Left colon (tissue), 2 donors: ENCODE measurements at regions not wholly inside any gene's neighbourhood (a gene's known extent, or its start where the extent isn't known, plus 50 kb on each side); places are given as distances from the start of the nearest gene placed in this dataset.
A peak's percentile ranks its signal among the peaks of the same experiment; 100 is the strongest.

ENCODE experiments used
- ATAC-seq: fragments of 200-7000 bp; cut with Tn5 transposase; one replicate; pipeline ENCODE4 v1.9.1; 2020; ENCODE audit warnings: mild to moderate bottlenecking, moderate library complexity
- DNase-seq, 2 donors: peaks; one replicate each; pipeline ENCODE4 v3.0.0-alpha.2; 2020
- intact Hi-C, 2 donors: fragments of 100-400 bp; cut with DNase I in 1 of 2; cut with micrococcal nuclease in 1 of 2; formaldehyde crosslinking; loops; one replicate each; pipeline versions ENCODE4 v1.11.2 to v1.14.0; 2022; cut with DNase I, micrococcal nuclease
- donor health status: DM: no; HTN: no; CAD: no.
- donor health status: DM: yes; HTN: yes; CAD: no.

DNA sequence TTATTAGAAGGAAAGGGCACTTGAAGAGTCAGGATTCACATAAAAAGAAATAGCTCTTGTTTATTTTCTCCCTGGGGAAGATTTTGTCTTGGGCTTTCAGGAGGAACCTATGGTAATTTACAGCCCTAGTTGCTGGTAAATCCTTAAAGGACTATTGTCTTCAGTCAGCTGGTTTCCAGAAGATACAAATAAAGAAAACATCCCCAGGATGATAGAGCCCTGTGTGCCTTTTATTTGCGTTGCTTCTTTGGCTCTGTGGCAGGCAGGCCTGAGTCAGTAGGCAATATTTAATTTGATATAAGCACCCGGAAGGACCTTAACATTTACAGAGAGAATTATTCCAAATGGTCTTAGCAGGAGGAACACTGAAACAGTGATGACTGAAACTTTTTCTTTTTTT lies 131.0 kb upstream of the SLC34A2 start:
- intact Hi-C loops: no loop called here
- no peak for DNase-seq
- ATAC-seq: no peak

DNA sequence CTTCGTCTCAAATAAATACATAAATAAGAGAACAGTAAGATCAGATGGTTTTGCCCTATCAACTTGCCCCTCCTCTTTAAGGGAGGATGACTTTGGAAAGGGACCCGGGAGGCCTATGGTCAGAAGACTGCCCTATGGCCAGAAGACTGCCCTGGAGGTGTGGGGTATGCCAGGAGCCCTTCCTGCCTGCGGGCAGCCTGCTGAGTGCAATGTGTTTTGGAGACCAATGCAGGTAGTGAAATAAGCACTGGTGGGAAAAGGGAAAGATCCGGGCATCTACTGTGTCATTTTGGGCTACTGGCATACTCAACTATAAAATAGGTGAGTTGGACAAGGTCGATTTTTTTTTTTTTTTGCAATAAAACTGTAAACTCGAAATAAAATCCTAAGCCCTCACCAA lies 129.8 kb upstream of the SLC34A2 start:
- ATAC-seq (no peak), DNase-seq (no peak)
- intact Hi-C loops: no loop called here

DNA sequence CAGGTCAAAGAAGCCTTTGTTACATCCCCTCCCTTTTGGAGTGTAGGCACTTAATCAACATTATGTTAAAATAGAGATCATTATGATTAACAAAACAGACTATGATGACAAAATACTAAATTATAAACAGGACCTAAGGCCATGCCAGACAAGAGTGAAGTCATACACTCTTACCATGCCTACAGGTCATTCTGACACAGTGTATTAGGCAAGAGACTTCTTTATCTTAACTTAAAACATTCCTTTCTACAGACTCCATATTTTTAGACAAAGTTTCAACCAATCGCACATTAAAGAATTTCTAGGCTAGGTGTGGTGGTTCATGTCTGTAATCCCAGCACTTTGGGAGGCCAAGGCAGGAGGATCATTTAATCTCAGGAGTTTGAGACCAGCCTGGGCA lies 128.6 kb upstream of the SLC34A2 start:
- ATAC-seq: no peak

DNA sequence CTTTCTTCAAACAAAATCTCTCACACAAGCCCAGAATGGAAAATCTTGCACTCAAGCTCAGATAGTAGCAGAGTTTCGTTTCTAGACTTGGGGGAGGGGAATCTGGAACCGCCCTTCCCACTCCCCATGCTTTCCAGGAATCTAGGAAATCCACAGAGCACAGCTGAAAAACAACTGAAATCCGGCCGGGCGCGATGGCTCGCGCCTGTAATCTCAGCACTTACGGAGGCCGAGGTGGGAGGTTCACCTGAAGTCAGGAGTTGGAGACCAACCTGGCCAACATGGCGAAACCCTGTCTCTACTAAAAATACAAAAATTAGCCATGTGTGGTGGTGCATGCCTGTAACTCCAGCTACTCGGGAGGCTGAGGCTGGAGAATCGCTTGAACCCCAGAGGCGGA lies 127.3 kb upstream of the SLC34A2 start:
- DNase-seq: no peak
- no peak for ATAC-seq
- intact Hi-C loops: no loop called here

More for the DNA sequence above, 128.6 kb upstream of the SLC34A2 start:
- no peak for DNase-seq
- intact Hi-C loops: no loop called here

DNA sequence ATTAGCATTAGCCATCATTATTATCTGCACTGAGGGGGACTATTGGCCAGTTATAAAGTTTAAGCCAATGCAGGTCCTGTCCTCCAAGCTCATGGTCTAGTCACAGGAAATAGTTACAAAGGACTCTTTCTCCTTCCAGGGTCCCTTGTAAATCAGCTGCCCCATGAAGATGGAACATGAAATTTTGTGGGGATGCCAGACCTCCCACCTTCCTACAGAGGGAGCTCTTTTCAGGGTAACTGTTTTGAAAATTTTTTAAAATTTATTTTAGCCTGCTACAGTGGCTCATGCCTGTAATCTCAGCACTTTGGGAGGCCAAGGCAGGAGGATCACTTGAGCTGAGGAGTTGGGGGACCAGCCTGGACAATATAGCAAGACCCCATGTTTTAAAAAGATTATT lies 124.4 kb upstream of the SLC34A2 start:
- ATAC-seq: no peak
- no peak for DNase-seq
- intact Hi-C loops: no loop called here

- ATAC-seq (no peak), DNase-seq (no peak)
- intact Hi-C loops: no loop called here
Observed at GRCh38 chr4:25532591-25532990, 123.1 kb upstream of the SLC34A2 start.

GRCh38 chr4:25533256-25533655 lies 122.4 kb upstream of the SLC34A2 start:
- intact Hi-C loops: no loop called here
- ATAC-seq: no peak

DNA sequence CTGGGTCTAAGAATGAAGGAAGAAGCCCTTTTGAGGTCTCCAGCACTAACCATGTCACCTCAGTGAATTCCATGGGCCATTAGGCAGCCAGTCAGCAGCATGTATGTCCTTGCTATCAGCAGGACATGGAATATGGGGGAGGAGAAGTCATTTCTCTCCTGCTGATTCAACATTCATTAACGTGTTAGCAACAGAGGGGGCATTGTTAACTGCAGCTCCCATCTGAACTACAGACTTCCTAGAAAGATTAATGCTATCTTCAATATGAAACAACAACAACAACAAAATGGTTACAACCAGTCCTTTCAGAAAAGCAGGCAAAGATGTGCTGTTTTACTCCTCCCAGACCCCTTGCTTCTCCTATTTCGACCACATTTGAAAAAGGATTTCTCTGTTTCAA lies 120.4 kb upstream of the SLC34A2 start:
- intact Hi-C loops: no loop called here
- DNase-seq (no peak), ATAC-seq (no peak)

More at GRCh38 chr4:25533256-25533655, 122.4 kb upstream of the SLC34A2 start:
- no peak for DNase-seq

DNA sequence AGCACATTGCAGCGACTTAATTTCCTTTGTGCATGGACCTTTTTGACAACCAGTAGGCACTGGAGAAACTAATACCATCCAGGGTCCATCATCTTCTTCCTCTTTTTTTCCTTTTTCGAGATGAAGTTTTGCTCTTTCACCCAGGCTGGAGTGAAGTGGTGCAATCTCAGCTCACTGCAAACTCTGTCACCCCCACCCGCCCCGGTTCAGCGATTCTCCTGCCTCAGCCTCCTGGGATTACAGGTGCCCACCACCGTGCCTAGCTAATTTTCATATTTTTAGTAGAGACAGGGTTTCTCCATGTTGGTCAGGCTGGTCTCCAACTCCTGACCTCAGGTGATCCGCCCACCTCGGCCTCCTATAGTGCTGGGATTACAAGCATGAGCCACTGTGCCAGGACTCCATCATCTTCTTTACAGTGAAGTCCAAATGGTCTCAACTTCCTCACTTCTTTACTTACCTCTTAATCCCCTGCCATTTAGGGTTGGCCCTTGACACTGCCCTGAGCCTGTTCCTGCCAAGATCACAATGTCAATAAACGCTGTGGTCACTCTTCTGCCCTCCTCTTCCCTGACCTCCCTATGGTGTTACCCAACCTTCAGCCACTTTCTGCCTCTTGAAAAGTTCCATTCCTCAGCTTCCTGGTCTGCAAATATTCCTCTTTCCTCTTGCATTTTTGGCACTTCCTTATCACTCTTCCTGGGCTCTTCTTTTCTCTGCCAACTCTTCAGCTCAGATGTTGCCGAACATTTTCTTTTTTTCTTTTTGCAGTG lies 119.8 kb upstream of the SLC34A2 start:
- ATAC-seq: no peak
- DNase-seq: no peak
- intact Hi-C loops: no loop called here

GRCh38 chr4:25536564-25537320 lies 118.9 kb upstream of the SLC34A2 start:
- ATAC-seq: no peak
- intact Hi-C loops: no loop called here
- no peak for DNase-seq

DNA sequence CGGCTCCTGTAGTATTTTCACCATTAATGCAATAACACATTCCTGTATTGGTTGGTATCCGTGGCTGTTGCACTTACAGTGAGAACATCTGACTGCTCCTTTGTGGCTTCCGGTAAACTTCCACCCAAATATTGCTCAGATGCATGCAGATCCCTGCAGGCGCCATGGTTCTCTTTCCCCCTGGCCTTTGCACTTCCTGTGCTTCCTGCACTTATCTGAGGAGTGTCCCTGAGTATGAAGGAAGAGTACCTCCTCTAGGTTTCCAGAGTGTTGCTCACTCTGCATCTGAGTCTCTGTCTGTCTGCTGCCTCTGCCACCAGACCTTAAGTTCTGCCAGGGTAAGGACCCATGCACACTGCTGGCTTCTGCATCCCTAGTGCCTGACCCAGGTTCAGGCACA lies 117.2 kb upstream of the SLC34A2 start:
- intact Hi-C loops: no loop called here
- ATAC-seq (no peak), DNase-seq (no peak)

GRCh38 chr4:25539241-25539640 lies 116.4 kb upstream of the SLC34A2 start:
- no peak for DNase-seq
- peak; percentile 29 for ATAC-seq
- intact Hi-C loops: no loop called here

GRCh38 chr4:25540734-25541133 lies 114.9 kb upstream of the SLC34A2 start:
- peak; percentile 57 for ATAC-seq
- intact Hi-C loops: no loop called here
- no peak for DNase-seq

DNA sequence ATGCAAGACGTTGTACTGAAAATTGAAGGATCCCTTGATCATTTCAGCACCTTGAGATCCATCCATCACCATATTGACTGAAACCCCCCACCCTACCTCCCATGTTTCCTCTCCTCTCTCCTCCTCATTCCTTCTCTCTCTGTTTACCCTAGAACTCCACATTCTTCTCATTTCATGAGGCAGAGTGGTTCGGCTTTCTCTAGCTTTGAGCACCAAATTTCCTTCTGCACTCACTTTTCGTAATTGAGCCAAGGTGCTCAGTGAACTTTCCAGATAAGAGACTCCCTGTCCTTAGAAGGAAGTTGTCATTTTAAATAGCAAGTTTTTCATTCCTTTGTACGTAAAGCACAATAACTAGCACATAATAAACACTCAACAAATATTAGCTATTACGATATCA lies 108.3 kb upstream of the SLC34A2 start:
- ATAC-seq (no peak), DNase-seq (no peak)
- intact Hi-C loops: no loop called here

DNA sequence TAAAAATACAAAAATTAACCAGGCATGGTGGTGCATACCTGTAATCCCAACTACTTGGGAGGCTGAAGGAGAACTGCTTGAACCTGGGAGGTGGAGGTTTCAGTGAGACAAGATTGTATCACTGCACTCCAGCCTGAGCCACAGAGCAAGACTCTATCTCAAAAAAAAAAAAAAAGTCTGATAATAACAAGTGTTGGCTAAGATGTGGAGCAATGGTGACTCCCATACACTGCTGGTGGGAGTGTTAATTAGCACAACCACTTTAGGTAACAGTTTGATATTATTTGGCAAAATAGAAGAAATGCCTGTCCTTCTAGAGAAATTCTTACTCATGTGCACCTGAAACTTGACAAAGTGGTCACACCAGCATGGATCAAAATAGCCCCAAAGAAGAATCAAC lies 106.2 kb upstream of the SLC34A2 start:
- DNase-seq (no peak), ATAC-seq (no peak)
- intact Hi-C loops: no loop called here

DNA sequence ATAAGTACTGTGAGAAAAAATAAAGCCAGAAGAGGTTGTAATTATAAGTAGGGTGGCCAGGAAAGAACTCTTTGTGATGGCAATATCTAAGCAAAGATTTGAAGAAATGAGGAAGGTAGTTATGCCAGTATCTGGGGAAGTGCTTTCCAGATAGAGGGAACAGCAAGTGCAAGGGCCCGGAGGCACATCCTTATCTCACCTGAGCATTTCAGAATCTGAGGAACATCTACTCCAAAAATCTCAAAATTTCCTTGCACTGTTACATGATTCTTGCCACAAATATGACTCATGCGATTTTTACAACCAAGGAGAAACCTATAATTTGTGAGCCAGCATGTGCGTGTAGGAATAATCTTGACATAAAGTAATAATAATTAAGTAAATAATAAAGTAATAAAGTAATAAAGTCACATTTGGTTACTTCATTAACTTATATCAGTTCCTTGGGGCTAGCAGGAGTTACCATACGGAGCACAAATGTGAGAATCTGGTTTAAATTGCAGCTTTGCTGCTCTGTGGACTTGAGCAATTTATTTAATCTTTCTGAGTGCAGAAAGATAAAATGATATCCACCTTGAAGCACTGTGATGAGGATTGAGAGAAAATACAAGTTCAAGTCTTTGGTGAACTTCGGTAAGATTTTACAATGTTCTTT lies 105.1 kb upstream of the SLC34A2 start:
- no peak for DNase-seq
- intact Hi-C loops: no loop called here

DNA sequence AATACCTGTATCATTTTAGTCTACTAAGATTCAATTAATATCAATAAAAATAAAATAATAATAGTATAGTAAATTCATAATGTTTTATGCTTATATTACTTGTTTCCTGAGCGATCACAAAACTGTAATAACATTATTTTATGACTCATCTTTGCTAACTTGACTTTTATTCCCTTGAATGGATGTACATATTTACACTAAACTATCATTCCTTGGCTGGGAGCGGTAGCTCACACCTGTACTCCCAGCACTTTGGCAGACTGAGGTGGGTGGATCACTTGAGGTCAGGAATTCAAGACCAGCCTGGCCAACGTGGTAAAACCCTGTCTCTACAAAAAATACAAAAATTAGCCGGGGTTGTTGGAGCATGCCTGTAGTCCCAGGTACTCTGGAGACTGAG lies 104.0 kb upstream of the SLC34A2 start:
- ATAC-seq (peak; percentile 91), DNase-seq (peak; percentile 35 to 68)
- intact Hi-C loops: no loop called here

More for the DNA sequence above, 105.1 kb upstream of the SLC34A2 start:
- ATAC-seq: no peak

DNA sequence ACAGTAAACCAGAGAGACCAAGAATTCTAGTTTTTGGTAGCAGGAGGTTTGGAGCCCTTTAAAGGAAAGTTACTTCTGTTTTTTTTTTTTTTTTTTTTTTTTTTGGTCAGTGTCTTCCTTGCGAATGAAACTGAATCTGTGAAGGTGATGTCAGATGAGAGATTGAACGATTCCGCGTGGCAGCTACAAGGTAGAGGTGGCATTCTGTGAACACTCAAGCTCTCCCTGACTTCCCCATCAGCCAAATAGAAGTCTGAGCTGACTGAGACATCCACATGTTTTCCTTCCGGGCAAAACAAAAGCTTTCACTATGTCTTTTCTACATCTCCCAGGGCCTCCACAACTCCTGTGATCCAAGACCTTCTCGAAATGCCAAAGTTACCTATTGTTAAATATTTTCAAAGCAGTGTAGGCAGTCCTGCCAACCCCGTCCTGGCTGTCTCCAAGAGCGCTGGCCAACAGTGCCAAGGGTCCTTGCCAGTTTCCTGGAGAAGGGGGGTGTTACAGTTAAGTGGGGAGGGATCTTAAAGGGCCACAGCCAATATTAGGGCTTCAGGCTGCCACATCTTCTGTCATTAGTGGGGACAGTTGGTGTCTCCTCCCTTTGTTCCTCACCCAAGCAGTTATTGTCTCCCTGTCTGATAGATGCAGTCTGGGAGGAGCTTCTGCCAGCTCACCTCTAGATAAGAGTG lies 102.9 kb upstream of the SLC34A2 start:
- peak; percentile 39 to 65 for DNase-seq
- intact Hi-C loops: no loop called here

DNA sequence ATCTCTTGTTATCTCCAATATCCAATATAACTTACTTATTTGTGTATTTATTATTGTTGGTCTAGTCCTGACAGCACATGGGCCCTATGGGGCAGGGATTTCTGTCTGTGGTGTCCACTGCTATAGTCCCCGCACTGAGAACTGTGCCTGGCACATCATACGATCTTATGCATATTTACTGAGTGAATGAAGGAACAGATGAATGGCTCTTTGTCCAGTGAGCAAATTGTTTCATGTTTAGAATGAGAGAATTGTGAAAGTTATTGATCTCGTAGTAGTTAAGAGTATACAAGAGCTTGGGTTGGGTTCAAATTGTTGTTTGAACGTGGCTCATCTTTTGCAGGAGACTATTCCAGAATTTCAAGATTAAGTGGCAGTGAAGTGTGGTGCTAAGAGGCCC lies 96.1 kb upstream of the SLC34A2 start:
- intact Hi-C loops: no loop called here
- ATAC-seq: no peak
- no peak for DNase-seq

More for the DNA sequence above, 102.9 kb upstream of the SLC34A2 start:
- ATAC-seq: peak; percentile 79
